GM18498 (cell line): ENCODE measurements at regions not wholly inside any gene's neighbourhood (a gene's known extent, or its start where the extent isn't known, plus 50 kb on each side); places are given as distances from the start of the nearest gene placed in this dataset.
"Not testable (repeated sequence)": the region's sequence is repeated elsewhere in the genome, so short reads cannot be mapped to it uniquely, and the experiment has no call there.

Experiments used
- ATAC-seq: cut with Tn5 transposase; IDR thresholded peaks from one replicate; pipeline ENCODE4 v1.9.1; 2021; ENCODE audit warnings: mild to moderate bottlenecking, moderate library complexity; ENCODE audit not compliant: unreplicated experiment

GRCh38 chr5:26563979-26564378, 474.4 kb downstream of the CDH9 start:
- ATAC-seq: no peak

- ATAC-seq: no peak
These were observed 485.3 kb downstream of the CDH9 start for GRCh38 chr5:26553079-26553478.

GRCh38 chr5:26543987-26544386, 494.4 kb downstream of the CDH9 start:
- ATAC-seq: no peak

- no peak for ATAC-seq
These were observed 500.2 kb downstream of the CDH9 start for GRCh38 chr5:26538226-26538625.

GRCh38 chr5:26535215-26535614, 503.2 kb downstream of the CDH9 start:
- ATAC-seq: no peak

- no peak for ATAC-seq
These were observed 508.1 kb downstream of the CDH9 start for GRCh38 chr5:26530305-26530704.

GRCh38 chr5:26519245-26519644, 519.1 kb downstream of the CDH9 start:
- no peak for ATAC-seq

- ATAC-seq: no peak
These were observed 520.3 kb downstream of the CDH9 start for GRCh38 chr5:26518065-26518464.

GRCh38 chr5:26498972-26499371, 539.4 kb downstream of the CDH9 start:
- ATAC-seq: no peak

GRCh38 chr5:26495437-26495836, 542.9 kb downstream of the CDH9 start:
- no peak for ATAC-seq

GRCh38 chr5:26492906-26493459, 545.4 kb downstream of the CDH9 start:
- ATAC-seq: no peak

GRCh38 chr5:26487553-26487952, 550.8 kb downstream of the CDH9 start:
- no peak for ATAC-seq

- no peak for ATAC-seq
These were observed 551.8 kb downstream of the CDH9 start for GRCh38 chr5:26486631-26487030.

GRCh38 chr5:26485146-26485860, 553.1 kb downstream of the CDH9 start:
- not testable (repeated sequence) for ATAC-seq

- peak; percentile 41 for ATAC-seq
These were observed 555.5 kb downstream of the CDH9 start for GRCh38 chr5:26482810-26483375.

- ATAC-seq: no peak
These were observed 556.1 kb downstream of the CDH9 start for GRCh38 chr5:26482076-26482809.

- ATAC-seq: no peak
These were observed 567.9 kb downstream of the CDH9 start for GRCh38 chr5:26470439-26470838.

GRCh38 chr5:26439121-26439520, 599.3 kb downstream of the CDH9 start:
- ATAC-seq: no peak

GRCh38 chr5:26434688-26435087, 603.7 kb downstream of the CDH9 start:
- ATAC-seq: no peak

- ATAC-seq: no peak
These were observed 606.0 kb downstream of the CDH9 start for GRCh38 chr5:26432386-26432785.

- no peak for ATAC-seq
These were observed 608.1 kb downstream of the CDH9 start for GRCh38 chr5:26430323-26430722.

- ATAC-seq: no peak
These were observed 611.1 kb downstream of the CDH9 start for GRCh38 chr5:26427281-26427680.
